Esophagus muscularis mucosa (tissue), 4 donors: ENCODE measurements at regions not wholly inside any gene's neighbourhood (a gene's known extent, or its start where the extent isn't known, plus 50 kb on each side); places are given as distances from the start of the nearest gene placed in this dataset.

Experiments
- CTCF ChIP-seq, 3 experiments: fragments of 200-600 bp in 2 of 3; fragments of 450-650 bp in 1 of 3; sonication (generic) in 2 of 3; IDR thresholded peaks; one replicate each; pipeline ENCODE4 v1.5.1; 2017 to 2019; ENCODE audit warnings: antibody characterized with exemption in 3 of 3, mild to moderate bottlenecking in 2 of 3, moderate library complexity in 1 of 3
- EP300 ChIP-seq: sonication (generic); formaldehyde crosslinking; IDR thresholded peaks from one replicate; pipeline ENCODE4 v1.6.1; 2017; ENCODE audit warnings: antibody characterized with exemption
- POLR2A ChIP-seq: fragments of 450-650 bp; IDR thresholded peaks from one replicate; pipeline ENCODE4 v1.6.1; 2017; ENCODE audit warnings: antibody characterized with exemption, moderate library complexity, mild to moderate bottlenecking, low read depth

- no peak for TF ChIP-seq EP300
- no peak for TF ChIP-seq CTCF (IDR thresholded peaks at IDR 0.05)
- no peak for TF ChIP-seq POLR2A
These were observed 782.2 kb upstream of the SLC8A1 start for GRCh38 chr2:41234093-41234492.
